SKM-1 (cell line): ENCODE measurements at regions not wholly inside any gene's neighbourhood (a gene's known extent, or its start where the extent isn't known, plus 50 kb on each side); places are given as distances from the start of the nearest gene placed in this dataset.

Source experiments
- DNase-seq: peaks from one replicate; lab custom pipeline; 2025; ENCODE audit not compliant: unreplicated experiment; lab: John Stamatoyannopoulos, UW

DNA sequence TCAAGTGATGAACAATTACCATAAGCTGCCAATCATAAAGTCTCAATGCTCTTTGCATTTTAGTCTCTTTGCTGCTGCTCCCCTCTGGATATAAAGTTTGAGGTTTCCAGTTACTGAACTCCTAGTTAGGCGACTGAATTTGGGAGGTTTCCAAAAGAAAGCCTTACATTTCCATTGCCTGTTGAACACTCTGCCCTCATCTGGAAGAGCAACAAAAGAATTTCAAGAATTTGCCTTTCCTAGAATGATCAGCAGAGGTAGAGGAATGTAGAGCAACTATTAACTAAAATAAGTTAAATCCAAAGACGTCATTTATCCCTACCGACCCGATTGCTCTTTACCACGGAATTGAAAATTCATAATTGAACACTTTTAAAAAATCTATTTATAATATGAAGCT is 53.4 kb upstream of the PRICKLE2 start:
- DNase-seq, result no peak

DNA sequence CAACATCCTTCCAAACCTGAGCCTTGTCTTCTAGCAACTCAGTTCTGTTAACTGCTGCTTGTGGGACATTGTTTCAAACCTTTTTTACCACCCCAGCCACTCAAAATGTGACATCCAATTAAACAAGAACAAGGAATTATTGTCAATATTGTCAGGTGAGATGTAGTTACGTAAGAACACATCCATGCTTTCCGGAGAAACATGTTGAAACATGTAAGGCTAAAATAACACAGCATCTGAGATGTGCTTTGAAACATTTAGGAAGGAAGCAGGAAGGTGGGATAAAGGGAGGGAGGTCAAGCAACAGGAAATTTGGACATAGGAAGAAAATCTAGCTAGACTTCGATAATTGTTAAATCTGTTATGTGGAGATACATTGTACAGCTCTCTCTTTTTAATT is 50.9 kb upstream of the PRICKLE2 start:
- DNase-seq, result no peak
